Endothelial cell of umbilical vein (primary cell): ENCODE measurements at regions not wholly inside any gene's neighbourhood (a gene's known extent, or its start where the extent isn't known, plus 50 kb on each side); places are given as distances from the start of the nearest gene placed in this dataset.

ENCODE experiments used
- BruUV-seq: library from RNA; stranded (reverse); fragments of 400-500 nt; replicated peaks from 2 replicates; lab custom pipeline; 2021; lab: Mats Ljungman, UMichigan
- CTCF ChIA-PET: fragments of 300-600, 350-600 bp; sonication (Branson Sonifier 250); formaldehyde crosslinking; loops from one replicate; lab custom pipeline; 2021; ENCODE audit warnings: antibody characterized with exemption, inconsistent platforms; lab: Charles Lee
- POLR2A ChIA-PET: fragments of 300-600, 350-600 bp; sonication (Branson Sonifier 250); formaldehyde crosslinking; loops from one replicate; lab custom pipeline; 2021; ENCODE audit warnings: antibody characterized with exemption, inconsistent platforms; lab: Charles Lee
- DNase-seq: peaks from one replicate; pipeline ENCODE4 v3.0.0-alpha.2; 2011; ENCODE audit warnings: low read depth, low spot score
- FAIRE-seq: peaks from 2 replicates; lab custom pipeline; 2011; peaks lifted over from hg19 to GRCh38; lab: Jason Lieb, UNC
- H2AFZ ChIP-seq: 2 replicates; pipeline ENCODE4 v1.6.0; 2012; ENCODE audit warnings: low read depth, low read length, control low read depth, inconsistent platforms
- H3K27ac ChIP-seq: 2 replicates; pipeline ENCODE4 v1.5.1; 2011; ENCODE audit warnings: low read depth, mild to moderate bottlenecking, control low read depth, low read length, moderate library complexity; ENCODE audit not compliant: insufficient read depth
- H3K27me3 ChIP-seq, 2 experiments: 2 replicates each; pipeline versions ENCODE4 v1.6.0 to v1.6.1; 2011; ENCODE audit warnings: low read length in 2 of 2, mixed read lengths in 1 of 2; ENCODE audit not compliant: control insufficient read depth in 2 of 2, insufficient read depth in 2 of 2
- H3K36me3 ChIP-seq, 2 experiments: 2 replicates in 1 of 2; 3 replicates in 1 of 2; pipeline ENCODE4 v1.5.1; 2011; ENCODE audit warnings: low read length in 2 of 2, mild to moderate bottlenecking in 1 of 2, moderate library complexity in 1 of 2; ENCODE audit not compliant: control insufficient read depth in 2 of 2, insufficient read depth in 2 of 2; ENCODE audit errors: extremely low read depth in 1 of 2
- H3K4me1 ChIP-seq: 3 replicates; pipeline ENCODE4 v1.5.1; 2011; ENCODE audit warnings: mild to moderate bottlenecking, low read length; ENCODE audit not compliant: control insufficient read depth, insufficient read depth; ENCODE audit errors: extremely low read depth
- H3K4me2 ChIP-seq: 2 replicates; pipeline ENCODE4 v1.6.1; 2011; ENCODE audit warnings: low read length, control low read depth, mixed read lengths; ENCODE audit not compliant: insufficient read depth
- H3K4me3 ChIP-seq, 3 experiments: fragments of 200-600 bp in 1 of 3; sonication (generic), shearing (Covaris generic) in 1 of 3; replicated peaks in 1 of 3; 2 replicates each; pipeline ENCODE4 v1.5.1; 2011 to 2016; ENCODE audit warnings: control low read depth in 3 of 3, low read length in 3 of 3, mild to moderate bottlenecking in 2 of 3, inconsistent platforms in 1 of 3, low read depth in 1 of 3, moderate library complexity in 1 of 3; ENCODE audit not compliant: insufficient read depth in 1 of 3
- H3K79me2 ChIP-seq: 2 replicates; pipeline ENCODE4 v1.6.0; 2012; ENCODE audit warnings: low read length, inconsistent platforms; ENCODE audit not compliant: control insufficient read depth, insufficient read depth
- H3K9ac ChIP-seq: replicated peaks from 2 replicates; pipeline ENCODE3; 2011; ENCODE audit warnings: low read length, control low read depth; ENCODE audit not compliant: insufficient read depth; ENCODE audit errors: extremely low read depth
- H3K9me1 ChIP-seq: replicated peaks from 3 replicates; pipeline ENCODE4 v1.6.0; 2011; ENCODE audit warnings: mild to moderate bottlenecking, low read length; ENCODE audit not compliant: control insufficient read depth, insufficient read depth; ENCODE audit errors: extremely low read depth
- H3K9me3 ChIP-seq: replicated peaks from 2 replicates; pipeline ENCODE4 v1.5.1; 2012; ENCODE audit warnings: low read length, inconsistent platforms; ENCODE audit not compliant: control insufficient read depth, insufficient read depth
- H4K20me1 ChIP-seq: replicated peaks from 2 replicates; pipeline ENCODE3; 2011; ENCODE audit warnings: mild to moderate bottlenecking, low read length; ENCODE audit not compliant: control insufficient read depth, insufficient read depth; ENCODE audit errors: extremely low read depth
- FOS ChIP-seq: IDR thresholded peaks from 2 replicates; pipeline ENCODE4 v1.6.1; 2011; ENCODE audit warnings: mild to moderate bottlenecking, low read length, moderate library complexity, borderline replicate concordance; ENCODE audit not compliant: insufficient read depth
- GATA2 ChIP-seq: IDR thresholded peaks from 2 replicates; pipeline ENCODE4 v1.7.0; 2011; ENCODE audit warnings: low read depth, mild to moderate bottlenecking, moderate library complexity, mixed read lengths, low read length; ENCODE audit not compliant: insufficient read length, insufficient read depth
- JUN ChIP-seq: IDR thresholded peaks from 2 replicates; pipeline ENCODE4 v1.6.1; 2011; ENCODE audit warnings: borderline replicate concordance, low read depth; ENCODE audit not compliant: insufficient read length, insufficient read depth
- MYC ChIP-seq: IDR thresholded peaks from one replicate; pipeline ENCODE4 v1.6.1; 2011; ENCODE audit warnings: mild to moderate bottlenecking, low read depth, low read length
- POLR2A ChIP-seq: IDR thresholded peaks from 2 replicates; pipeline ENCODE4 v1.6.1; 2012; ENCODE audit warnings: low read depth, mild to moderate bottlenecking, control low read depth, low read length
- POLR2AphosphoS5 ChIP-seq: IDR thresholded peaks from 2 replicates; pipeline ENCODE4 v1.6.1; 2012; ENCODE audit warnings: low read depth, mild to moderate bottlenecking, control low read depth, low read length, moderate library complexity; ENCODE audit not compliant: insufficient read depth
- dilution Hi-C: fragments of 300-500 bp; cut with MboI; formaldehyde crosslinking; loops from one replicate; pipeline ENCODE4 v1.15.0; 2019; ENCODE audit warnings: low sequenced_read_pairs; ENCODE audit not compliant: extremely low pct_ligation_motif_present
- intact Hi-C: fragments of 100-400 bp; cut with micrococcal nuclease; formaldehyde crosslinking; loops from one replicate; pipeline ENCODE4 v1.10.0; 2022
- TF ChIP-seq, protein P1 (sequence below), 2 donors: IDR thresholded peaks; 1 replicate in 1 of 2; 2 replicates in 1 of 2; pipeline ENCODE4 v1.5.1; 2011; ENCODE audit warnings: low read length in 2 of 2, mild to moderate bottlenecking in 2 of 2, moderate library complexity in 2 of 2, control low read depth in 1 of 2, inconsistent platforms in 1 of 2, low read depth in 1 of 2; ENCODE audit not compliant: insufficient read depth in 1 of 2; ENCODE audit errors: extremely low read depth in 1 of 2

DNA sequence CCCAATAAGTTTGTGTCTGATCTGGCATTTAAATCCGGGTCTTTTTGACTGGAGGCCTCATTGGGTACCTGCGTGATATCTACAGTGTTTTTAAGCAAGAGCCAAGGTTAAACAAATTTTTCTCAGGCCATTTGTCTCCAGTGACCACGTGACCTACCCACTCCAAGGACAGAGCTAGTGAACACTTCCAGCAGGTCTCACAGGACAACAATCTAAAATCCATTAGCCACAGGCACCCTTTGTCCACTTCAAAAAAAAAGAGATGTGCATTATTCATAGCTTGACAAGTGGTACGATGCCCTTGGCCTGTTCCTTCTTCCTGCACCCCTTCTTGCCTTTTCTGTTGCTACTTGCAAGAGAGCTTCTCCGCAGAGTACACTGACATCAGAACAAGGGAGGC is 109.6 kb upstream of the GSC start:
- Histone ChIP-seq H3K4me3 (no peak overlapping the region), H3K27ac (no peak overlapping the region), H3K4me2 (no peak overlapping the region), H3K9me1 (no peaks in the 10 kb centered on the region), H2AFZ (no peak overlapping the region), H3K36me3 (no peaks in the 10 kb centered on the region), H3K79me2 (no peaks in the 10 kb centered on the region), H3K9ac (no peak overlapping the region), H3K27me3 (no peaks in the 10 kb centered on the region), H3K9me3 (no peaks in the 10 kb centered on the region), H3K4me1 (no peaks in the 10 kb centered on the region), H4K20me1 (no peaks in the 10 kb centered on the region)
- TF ChIP-seq JUN (no peak), POLR2A (no peak), MYC (no peak), POLR2AphosphoS5 (no peak)
- intact Hi-C loops = no loop called here
- FAIRE-seq = no peak
- ChIA-PET CTCF (no interaction called here), POLR2A (no interaction called here)
- BruUV-seq = no TSS peak
- dilution Hi-C loops = no loop called here
- DNase-seq = no peak

DNA sequence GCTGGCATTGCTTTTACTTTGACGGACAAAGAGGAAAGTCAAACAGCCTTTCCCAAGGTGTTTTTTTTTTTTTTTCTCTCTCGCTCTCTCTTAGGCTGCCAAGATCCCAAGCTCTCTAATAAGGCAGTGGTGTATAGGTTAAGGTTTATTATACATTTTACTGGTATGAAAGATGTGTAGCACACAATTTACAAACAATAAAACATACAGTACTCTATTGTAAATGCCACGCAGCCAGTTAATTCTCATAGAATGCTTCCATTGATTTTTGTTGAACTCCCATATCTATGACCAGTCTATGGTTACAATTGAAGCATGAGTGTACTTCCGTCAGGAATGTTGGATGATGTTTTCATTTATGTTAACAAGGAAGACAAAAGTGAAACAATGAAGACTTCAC is 106.4 kb upstream of the GSC start:
- dilution Hi-C loops = no loop called here
- CTCF ChIA-PET = no interaction called here

More for the DNA sequence above, 106.4 kb upstream of the GSC start:
- Histone ChIP-seq H4K20me1 (no peaks in the 10 kb centered on the region), H3K4me1 (no peaks in the 10 kb centered on the region), H3K9me1 (no peaks in the 10 kb centered on the region), H3K4me3 (no peak overlapping the region), H3K79me2 (no peaks in the 10 kb centered on the region), H3K36me3 (no peaks in the 10 kb centered on the region), H2AFZ (no peak overlapping the region), H3K27ac (no peak overlapping the region), H3K27me3 (no peaks in the 10 kb centered on the region), H3K4me2 (no peak overlapping the region), H3K9ac (no peak overlapping the region), H3K9me3 (no peaks in the 10 kb centered on the region)
- BruUV-seq = no TSS peak
- intact Hi-C loops = loop anchor here (2.0 kb wide), 1 partner anchor 24 kb away; no protein-coding TSS in a partner anchor
- TF ChIP-seq, protein P1, sequence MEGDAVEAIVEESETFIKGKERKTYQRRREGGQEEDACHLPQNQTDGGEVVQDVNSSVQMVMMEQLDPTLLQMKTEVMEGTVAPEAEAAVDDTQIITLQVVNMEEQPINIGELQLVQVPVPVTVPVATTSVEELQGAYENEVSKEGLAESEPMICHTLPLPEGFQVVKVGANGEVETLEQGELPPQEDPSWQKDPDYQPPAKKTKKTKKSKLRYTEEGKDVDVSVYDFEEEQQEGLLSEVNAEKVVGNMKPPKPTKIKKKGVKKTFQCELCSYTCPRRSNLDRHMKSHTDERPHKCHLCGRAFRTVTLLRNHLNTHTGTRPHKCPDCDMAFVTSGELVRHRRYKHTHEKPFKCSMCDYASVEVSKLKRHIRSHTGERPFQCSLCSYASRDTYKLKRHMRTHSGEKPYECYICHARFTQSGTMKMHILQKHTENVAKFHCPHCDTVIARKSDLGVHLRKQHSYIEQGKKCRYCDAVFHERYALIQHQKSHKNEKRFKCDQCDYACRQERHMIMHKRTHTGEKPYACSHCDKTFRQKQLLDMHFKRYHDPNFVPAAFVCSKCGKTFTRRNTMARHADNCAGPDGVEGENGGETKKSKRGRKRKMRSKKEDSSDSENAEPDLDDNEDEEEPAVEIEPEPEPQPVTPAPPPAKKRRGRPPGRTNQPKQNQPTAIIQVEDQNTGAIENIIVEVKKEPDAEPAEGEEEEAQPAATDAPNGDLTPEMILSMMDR (IDR thresholded peaks at IDR 0.05; ENCODE audit: extremely low read depth in 1 of 2, insufficient read depth in 1 of 2, low read depth in 1 of 2, low read length in 2 of 2) = no peak
- TF ChIP-seq POLR2AphosphoS5 (no peak), GATA2 (no peak), FOS (no peak)
- DNase-seq (no peak), FAIRE-seq (no peak)
- POLR2A ChIA-PET = no interaction called here
